HepG2 (cell line): ENCODE measurements at regions not wholly inside any gene's neighbourhood (a gene's known extent, or its start where the extent isn't known, plus 50 kb on each side); places are given as distances from the start of the nearest gene placed in this dataset.

ENCODE experiments used
- ATAC-seq: fragments of 200-7000 bp; cut with Tn5 transposase; 3 replicates; pipeline ENCODE4 v1.9.1; 2020; ENCODE audit warnings: mild to moderate bottlenecking, moderate library complexity
- BruUV-seq: library from RNA; stranded (reverse); fragments of 400-500 nt; replicated peaks from 2 replicates; lab custom pipeline; 2021; lab: Mats Ljungman, UMichigan
- CTCF ChIA-PET: fragments of 300-600 bp; formaldehyde crosslinking; extraction: SDS; loops from one replicate; lab custom pipeline; 2021; ENCODE audit warnings: low total read pairs, inconsistent platforms, low intra/inter-chr PET ratio; lab: Yijun Ruan, JAX
- POLR2A ChIA-PET: fragments of 350-600 bp; sonication (Branson Sonifier 250); formaldehyde crosslinking; loops from one replicate; lab custom pipeline; 2020; ENCODE audit warnings: antibody characterized with exemption, inconsistent platforms; lab: Yijun Ruan, JAX
- DNase-seq: peaks from one replicate; pipeline ENCODE4 v3.0.0-alpha.2; 2015; ENCODE audit warnings: low spot score
- FAIRE-seq: peaks from 3 replicates; lab custom pipeline; 2011; peaks lifted over from hg19 to GRCh38; lab: Jason Lieb, UNC
- H2AFZ ChIP-seq: one replicate; pipeline ENCODE4 v1.6.1; 2011; ENCODE audit warnings: low read length, inconsistent platforms
- H3K27ac ChIP-seq: fragments of 300-600 bp; 3 replicates; pipeline ENCODE4 v1.8.0; 2011; ENCODE audit warnings: mixed run types, mild to moderate bottlenecking, mixed read lengths, low read length, inconsistent platforms; ENCODE audit not compliant: insufficient read depth; ENCODE audit errors: extremely low read length
- H3K27me3 ChIP-seq, 2 experiments: fragments of 200-600 bp in 1 of 2; 2 replicates in 1 of 2; 3 replicates in 1 of 2; pipeline versions ENCODE4 v1.6.0 to v1.8.0; 2011; ENCODE audit warnings: low read length in 2 of 2, mild to moderate bottlenecking in 2 of 2, moderate library complexity in 2 of 2, inconsistent platforms in 1 of 2; ENCODE audit not compliant: insufficient read depth in 2 of 2, control insufficient read depth in 1 of 2
- H3K36me3 ChIP-seq, 2 experiments: fragments of 200-600 bp in 1 of 2; replicated peaks in 1 of 2; 2 replicates in 1 of 2; 3 replicates in 1 of 2; pipeline versions ENCODE4 v1.5.1 to v1.8.0; 2011; ENCODE audit warnings: low read length in 2 of 2, inconsistent platforms in 1 of 2; ENCODE audit not compliant: insufficient read depth in 2 of 2, control insufficient read depth in 1 of 2
- H3K4me1 ChIP-seq: 2 replicates; pipeline ENCODE4 v1.5.1; 2012; ENCODE audit warnings: low read length, inconsistent platforms; ENCODE audit not compliant: insufficient read depth
- H3K4me2 ChIP-seq: 2 replicates; pipeline ENCODE4 v1.6.0; 2011; ENCODE audit warnings: low read depth, low read length, inconsistent platforms
- H3K4me3 ChIP-seq, 3 experiments: fragments of 200-600 bp in 1 of 3; sonication (generic), shearing (Covaris generic) in 1 of 3; replicated peaks in 1 of 3; 2 replicates each; pipeline ENCODE4 v1.5.1; 2011 to 2016; ENCODE audit warnings: low read length in 3 of 3, inconsistent platforms in 2 of 3, low read depth in 2 of 3, mild to moderate bottlenecking in 2 of 3, control low read depth in 1 of 3, mixed read lengths in 1 of 3; ENCODE audit not compliant: insufficient read depth in 1 of 3
- H3K79me2 ChIP-seq: one replicate; pipeline ENCODE4 v1.6.1; 2011; ENCODE audit warnings: low read length, inconsistent platforms; ENCODE audit not compliant: insufficient read depth
- H3K9ac ChIP-seq: 2 replicates; pipeline ENCODE4 v1.6.0; 2011; ENCODE audit warnings: mild to moderate bottlenecking, low read depth, low read length, inconsistent platforms; ENCODE audit not compliant: insufficient read depth
- H3K9me3 ChIP-seq: 2 replicates; pipeline ENCODE4 v1.5.1; 2012; ENCODE audit warnings: mild to moderate bottlenecking, low read length
- H4K20me1 ChIP-seq: 2 replicates; pipeline ENCODE4 v1.6.0; 2011; ENCODE audit warnings: inconsistent platforms, mild to moderate bottlenecking, low read length, moderate library complexity; ENCODE audit not compliant: insufficient read depth
- ATF5 ChIP-seq: sonication (generic); formaldehyde crosslinking; IDR thresholded peaks from 2 replicates; pipeline ENCODE4 v1.4.0; 2020; ENCODE audit warnings: mild to moderate bottlenecking, low read depth, missing genetic modification reagents
- CCAR2 ChIP-seq: fragments of 200-400 bp; formaldehyde crosslinking; optimal IDR thresholded peaks from 2 replicates; pipeline ENCODE3; 2018; ENCODE audit warnings: low read depth, mild to moderate bottlenecking, low read length, moderate library complexity
- CTCF ChIP-seq: sonication (generic); formaldehyde crosslinking; IDR thresholded peaks from 2 replicates; pipeline ENCODE4 v1.5.0; 2020; ENCODE audit warnings: mild to moderate bottlenecking, missing genetic modification reagents, moderate library complexity
- GMEB2 ChIP-seq: IDR thresholded peaks from 2 replicates; pipeline ENCODE4 v1.6.1; 2016; ENCODE audit warnings: missing biosample characterization, missing genetic modification reagents, low read depth
- MTA3 ChIP-seq: sonication (generic); formaldehyde crosslinking; IDR thresholded peaks from 2 replicates; pipeline ENCODE4 v1.4.0; 2020; ENCODE audit warnings: missing genetic modification reagents
- POLR2AphosphoS5 ChIP-seq: IDR thresholded peaks from 2 replicates; pipeline ENCODE4 v1.6.1; 2012; ENCODE audit warnings: low read depth, low read length
- RARA ChIP-seq: IDR thresholded peaks from 2 replicates; pipeline ENCODE4 v1.6.1; 2016; ENCODE audit warnings: missing genetic modification reagents, missing compliant biosample characterization
- RFX5 ChIP-seq: IDR thresholded peaks from 2 replicates; pipeline ENCODE4 v1.6.1; 2011; ENCODE audit warnings: low read depth, low read length, improper control_type of control experiment
- RXRB ChIP-seq: IDR thresholded peaks from 2 replicates; pipeline ENCODE4 v1.6.1; 2016; ENCODE audit warnings: borderline replicate concordance, missing genetic modification reagents, missing compliant biosample characterization
- SRSF1 ChIP-seq: fragments of 200-400 bp; formaldehyde crosslinking; optimal IDR thresholded peaks from 2 replicates; pipeline ENCODE3; 2017; ENCODE audit warnings: mild to moderate bottlenecking, low read depth, low read length, moderate library complexity
- U2AF1 ChIP-seq: fragments of 200-400 bp; formaldehyde crosslinking; optimal IDR thresholded peaks from 2 replicates; pipeline ENCODE3; 2017; ENCODE audit warnings: mild to moderate bottlenecking, low read depth, low read length
- ZIK1 ChIP-seq: sonication (generic); formaldehyde crosslinking; IDR thresholded peaks from 2 replicates; pipeline ENCODE4 v1.5.0; 2020; ENCODE audit warnings: mild to moderate bottlenecking, low read depth, missing genetic modification reagents, borderline replicate concordance
- ZNF224 ChIP-seq: sonication (generic); formaldehyde crosslinking; IDR thresholded peaks from 2 replicates; pipeline ENCODE4 v1.5.0; 2020; ENCODE audit warnings: mild to moderate bottlenecking, missing genetic modification reagents
- ZNF441 ChIP-seq: sonication (generic); formaldehyde crosslinking; IDR thresholded peaks from 2 replicates; pipeline ENCODE4 v1.7.0; 2021; ENCODE audit warnings: missing genetic modification reagents, borderline replicate concordance
- ZNF598 ChIP-seq: sonication (generic); formaldehyde crosslinking; IDR thresholded peaks from 2 replicates; pipeline ENCODE4 v1.5.1; 2020; ENCODE audit warnings: mild to moderate bottlenecking, missing genetic modification reagents, borderline replicate concordance
- ZNF784 ChIP-seq: sonication (generic); formaldehyde crosslinking; IDR thresholded peaks from 2 replicates; pipeline ENCODE4 v1.5.1; 2020; ENCODE audit warnings: missing genetic modification reagents, mild to moderate bottlenecking, borderline replicate concordance
- WGBS: methylation state at CpG from one replicate; pipeline ENCODE4 v1.1.6; 2017; ENCODE audit warnings: low lambda C conversion rate; 5-methylcytosine and 5-hydroxymethylcytosine counted together
- in situ Hi-C: cut with HindIII; loops from 2 replicates; pipeline ENCODE4 v1.10.0; 2017; ENCODE audit warnings: low pct_unique_long_range_greater_than_20kb; ENCODE audit not compliant: extremely low pct_ligation_motif_present
- intact Hi-C: fragments of 100-400 bp; cut with micrococcal nuclease; formaldehyde crosslinking; loops from one replicate; pipeline ENCODE4 v1.10.0; 2022; ENCODE audit not compliant: unreplicated experiment

GRCh38 chr2:116510117-116510671 lies 1304.3 kb upstream of the DDX18 start (continued):
- TF ChIP-seq GMEB2 (CRISPR knock-in tag) (no peak), ZNF598 (CRISPR knock-in tag) (no peak), CTCF (CRISPR knock-in tag) (peak; percentile 52), ZNF224 (CRISPR knock-in tag) (no peak), CCAR2 (no peak), RARA (no peak)

- no peaks in the 10 kb centered on the region for H3K79me2 ChIP-seq
- POLR2A ChIA-PET: no interaction called here
- no peak for TF ChIP-seq ZIK1 (CRISPR knock-in tag)
- TF ChIP-seq POLR2AphosphoS5: no peak
- no peak for TF ChIP-seq ATF5
- no peak for TF ChIP-seq ZNF441 (CRISPR knock-in tag)
- no peak for TF ChIP-seq RFX5
- TF ChIP-seq U2AF1: no peak
- no peak for TF ChIP-seq ZNF784 (CRISPR knock-in tag)
- TF ChIP-seq RXRB (CRISPR knock-in tag): no peak
- no peak for TF ChIP-seq MTA3 (CRISPR knock-in tag)
- TF ChIP-seq SRSF1: no peak
- TF ChIP-seq, all 625 proteins: peak for 0
- in situ Hi-C loops (no loop called here), intact Hi-C loops (loop anchor here (5.0 kb wide), 1 partner anchor 441 kb away; no protein-coding TSS in a partner anchor)
- Histone ChIP-seq H3K9me3 (peaks cover 75% of the 10 kb centered on the region), H3K4me1 (no peaks in the 10 kb centered on the region), H3K9ac (no peak overlapping the region), H3K4me2 (no peak overlapping the region), H3K4me3 (no peak overlapping the region), H3K27me3 (no peaks in the 10 kb centered on the region), H2AFZ (no peak overlapping the region), H4K20me1 (no peaks in the 10 kb centered on the region), H3K27ac (no peak overlapping the region), H3K36me3 (no peaks in the 10 kb centered on the region)
- no peak for DNase-seq
- no peak for ATAC-seq
- no TSS peak for BruUV-seq
- CTCF ChIA-PET: no interaction called here
- 6% methylated on average over 6 of the region's 6 CpGs for WGBS
- FAIRE-seq: no peak
These were observed 1303.1 kb upstream of the DDX18 start for GRCh38 chr2:116511426-116511825.
